Kidney (tissue), 13 donors: ENCODE measurements at regions not wholly inside any gene's neighbourhood (a gene's known extent, or its start where the extent isn't known, plus 50 kb on each side); places are given as distances from the start of the nearest gene placed in this dataset.

Experiments
- DNase-seq, 5 donors: peaks; one replicate each; pipeline ENCODE4 v3.0.0-alpha.2; 2013 to 2020
- FAIRE-seq: peaks from 2 replicates; lab custom pipeline; 2012; peaks lifted over from hg19 to GRCh38; lab: Jason Lieb, UNC
- H3K27ac ChIP-seq, 2 donors: one replicate each; pipeline ENCODE4 v1.7.0; 2013; ENCODE audit warnings: low read depth in 2 of 2, low read length in 2 of 2, inconsistent platforms in 1 of 2
- H3K27me3 ChIP-seq: one replicate; pipeline ENCODE4 v1.7.1; 2013; ENCODE audit warnings: low read length, inconsistent platforms; ENCODE audit not compliant: control insufficient read depth, insufficient read depth
- H3K36me3 ChIP-seq, 3 donors: one replicate each; pipeline versions ENCODE4 v1.7.0 to v1.7.1; 2013; ENCODE audit warnings: low read length in 3 of 3, control low read depth in 1 of 3, inconsistent platforms in 1 of 3; ENCODE audit not compliant: insufficient read depth in 3 of 3, control insufficient read depth in 2 of 3
- H3K4me1 ChIP-seq, 3 donors: one replicate each; pipeline versions ENCODE4 v1.7.0 to v1.7.1; 2013; ENCODE audit warnings: low read length in 3 of 3, inconsistent platforms in 1 of 3, low read depth in 1 of 3; ENCODE audit not compliant: control insufficient read depth in 2 of 3, insufficient read depth in 2 of 3
- H3K4me3 ChIP-seq, 3 donors: one replicate each; pipeline versions ENCODE4 v1.7.0 to v1.8.1; 2013; ENCODE audit warnings: low read length in 3 of 3, control low read depth in 1 of 3, inconsistent platforms in 1 of 3
- H3K9ac ChIP-seq, 3 donors: one replicate each; pipeline versions ENCODE4 v1.7.0 to v1.7.1; 2013; ENCODE audit warnings: low read length in 3 of 3, control low read depth in 1 of 3, inconsistent platforms in 1 of 3
- H3K9me3 ChIP-seq, 3 donors: one replicate each; pipeline versions ENCODE4 v1.7.0 to v1.7.1; 2013; ENCODE audit warnings: low read length in 3 of 3, control low read depth in 1 of 3, inconsistent platforms in 1 of 3; ENCODE audit not compliant: control insufficient read depth in 2 of 3, insufficient read depth in 1 of 3
- CTCF ChIP-seq: IDR thresholded peaks from 3 replicates; pipeline ENCODE4 v1.5.1; 2012; ENCODE audit warnings: mild to moderate bottlenecking, moderate library complexity, borderline replicate concordance; ENCODE audit not compliant: insufficient read depth; ENCODE audit errors: extremely low read depth
- intact Hi-C: fragments of 100-400 bp; cut with DNase I; formaldehyde crosslinking; loops from one replicate; pipeline ENCODE4 v1.11.1; 2022
- donor health status: control.
- donor health status: control.
- donor health status: control.
- donor health status: control.
- donor health status: control.
- donor health status: DM: yes; HTN: yes; CAD: no.
- donor health status: Normal renal cell carcinoma (clear cell type).

GRCh38 chr4:12239897-12240636 is 811.4 kb upstream of the HS3ST1 start:
- no peak overlapping the region for H3K4me3 ChIP-seq
- intact Hi-C loops = no loop called here
- no peaks in the 10 kb centered on the region for H3K36me3 ChIP-seq
- H3K9me3 ChIP-seq = no peaks in the 10 kb centered on the region
- no peak for FAIRE-seq
- H3K27ac ChIP-seq = no peak overlapping the region
- no peak for TF ChIP-seq CTCF
- no peak for DNase-seq
- no peaks in the 10 kb centered on the region for H3K27me3 ChIP-seq
- no peak overlapping the region for H3K9ac ChIP-seq
- no peaks in the 10 kb centered on the region for H3K4me1 ChIP-seq

- H3K36me3 ChIP-seq = no peaks in the 10 kb centered on the region
- FAIRE-seq (no peak), DNase-seq (no peak)
- H3K9ac ChIP-seq = no peak overlapping the region
- TF ChIP-seq CTCF = no peak
- no peaks in the 10 kb centered on the region for H3K4me1 ChIP-seq
- H3K27ac ChIP-seq = no peak overlapping the region
- H3K9me3 ChIP-seq = no peaks in the 10 kb centered on the region
- intact Hi-C loops = no loop called here
- H3K4me3 ChIP-seq = no peak overlapping the region
- no peaks in the 10 kb centered on the region for H3K27me3 ChIP-seq
These were observed 802.4 kb upstream of the HS3ST1 start for GRCh38 chr4:12231098-12231497.

DNA sequence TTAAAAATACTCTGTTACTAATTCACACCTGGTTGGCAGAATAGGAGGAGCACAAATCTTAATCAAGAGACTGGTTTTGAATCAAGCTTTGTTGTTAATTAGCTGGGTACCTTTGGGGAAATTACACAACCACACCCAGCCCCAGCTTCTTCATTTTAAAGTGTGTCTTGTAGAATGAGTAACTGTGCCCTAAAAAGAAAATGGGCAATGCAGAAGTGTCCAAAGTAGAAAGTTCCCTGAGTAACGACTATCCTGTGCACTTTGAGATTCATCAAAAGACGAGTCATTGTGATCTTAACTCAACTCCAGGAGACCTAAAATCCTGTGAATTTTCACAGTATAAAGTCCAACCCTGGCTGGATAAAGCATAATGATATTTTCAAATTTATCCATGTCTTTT is 792.3 kb upstream of the HS3ST1 start:
- Histone ChIP-seq H3K9ac (no peak overlapping the region), H3K27ac (no peak overlapping the region), H3K9me3 (no peaks in the 10 kb centered on the region), H3K4me3 (no peak overlapping the region), H3K4me1 (no peaks in the 10 kb centered on the region), H3K36me3 (no peaks in the 10 kb centered on the region), H3K27me3 (no peaks in the 10 kb centered on the region)
- TF ChIP-seq CTCF = no peak
- no peak for FAIRE-seq
- intact Hi-C loops = no loop called here
- no peak for DNase-seq

GRCh38 chr4:12211636-12212035 is 782.9 kb upstream of the HS3ST1 start:
- no peaks in the 10 kb centered on the region for H3K9me3 ChIP-seq
- H3K4me1 ChIP-seq = no peaks in the 10 kb centered on the region
- FAIRE-seq = no peak
- no peaks in the 10 kb centered on the region for H3K27me3 ChIP-seq
- H3K36me3 ChIP-seq = no peaks in the 10 kb centered on the region
- H3K9ac ChIP-seq = no peak overlapping the region
- intact Hi-C loops = no loop called here
- TF ChIP-seq CTCF = no peak
- H3K4me3 ChIP-seq = no peak overlapping the region
- DNase-seq = no peak
- no peak overlapping the region for H3K27ac ChIP-seq
